Vagina (tissue), 2 donors: ENCODE measurements at regions not wholly inside any gene's neighbourhood (a gene's known extent, or its start where the extent isn't known, plus 50 kb on each side); places are given as distances from the start of the nearest gene placed in this dataset.

ENCODE experiments used
- CTCF ChIP-seq, 3 experiments: fragments of 450-650 bp in 2 of 3; fragments of 200-600 bp in 1 of 3; sonication (generic) in 1 of 3; IDR thresholded peaks; one replicate each; pipeline ENCODE4 v1.5.1; 2017 to 2019; ENCODE audit warnings: antibody characterized with exemption in 3 of 3, mild to moderate bottlenecking in 2 of 3, moderate library complexity in 2 of 3
- POLR2AphosphoS5 ChIP-seq, 2 donors: sonication (generic); formaldehyde crosslinking; IDR thresholded peaks; one replicate each; pipeline ENCODE4 v1.9.0; 2017; ENCODE audit warnings: antibody characterized with exemption in 2 of 2, mild to moderate bottlenecking in 2 of 2, low read depth in 1 of 2; ENCODE audit not compliant: insufficient read depth in 1 of 2

- no peak for TF ChIP-seq POLR2AphosphoS5 (IDR thresholded peaks at IDR 0.05; ENCODE audit: insufficient read depth in 1 of 2, low read depth in 1 of 2)
- no peak for TF ChIP-seq CTCF (IDR thresholded peaks at IDR 0.05)
These were observed 169.5 kb downstream of the BCHE start for GRCh38 chr3:165667676-165668075.
